ENCODE measurements at regions not wholly inside any gene's neighbourhood (a gene's known extent, or its start where the extent isn't known, plus 50 kb on each side); places are given as distances from the start of the nearest gene placed in this dataset.

DNA sequence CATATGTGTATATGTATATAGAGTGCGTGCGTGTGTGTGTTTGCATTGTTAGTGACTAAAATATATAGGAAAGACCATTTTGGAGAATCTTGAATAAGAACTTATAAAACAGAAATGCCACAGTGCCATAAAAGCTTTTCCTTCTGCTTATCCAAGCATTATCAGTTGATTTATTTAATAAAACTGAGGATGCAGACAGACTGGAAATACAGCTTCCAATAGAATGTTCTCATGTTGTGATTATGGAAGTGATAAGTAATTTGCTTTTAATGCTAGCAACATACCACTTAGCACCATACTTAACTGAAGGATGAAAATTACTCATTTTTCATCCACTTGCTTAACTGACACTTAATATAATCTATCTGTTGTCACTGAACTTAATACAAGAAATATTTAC lies 820.1 kb downstream of the TFAP2A start:
- TF ChIP-seq, protein P1, sequence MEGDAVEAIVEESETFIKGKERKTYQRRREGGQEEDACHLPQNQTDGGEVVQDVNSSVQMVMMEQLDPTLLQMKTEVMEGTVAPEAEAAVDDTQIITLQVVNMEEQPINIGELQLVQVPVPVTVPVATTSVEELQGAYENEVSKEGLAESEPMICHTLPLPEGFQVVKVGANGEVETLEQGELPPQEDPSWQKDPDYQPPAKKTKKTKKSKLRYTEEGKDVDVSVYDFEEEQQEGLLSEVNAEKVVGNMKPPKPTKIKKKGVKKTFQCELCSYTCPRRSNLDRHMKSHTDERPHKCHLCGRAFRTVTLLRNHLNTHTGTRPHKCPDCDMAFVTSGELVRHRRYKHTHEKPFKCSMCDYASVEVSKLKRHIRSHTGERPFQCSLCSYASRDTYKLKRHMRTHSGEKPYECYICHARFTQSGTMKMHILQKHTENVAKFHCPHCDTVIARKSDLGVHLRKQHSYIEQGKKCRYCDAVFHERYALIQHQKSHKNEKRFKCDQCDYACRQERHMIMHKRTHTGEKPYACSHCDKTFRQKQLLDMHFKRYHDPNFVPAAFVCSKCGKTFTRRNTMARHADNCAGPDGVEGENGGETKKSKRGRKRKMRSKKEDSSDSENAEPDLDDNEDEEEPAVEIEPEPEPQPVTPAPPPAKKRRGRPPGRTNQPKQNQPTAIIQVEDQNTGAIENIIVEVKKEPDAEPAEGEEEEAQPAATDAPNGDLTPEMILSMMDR (conservative IDR thresholded peaks at IDR 0.05; ENCODE audit: low read depth, low read length), result no peak
- TF ChIP-seq, protein P2, sequence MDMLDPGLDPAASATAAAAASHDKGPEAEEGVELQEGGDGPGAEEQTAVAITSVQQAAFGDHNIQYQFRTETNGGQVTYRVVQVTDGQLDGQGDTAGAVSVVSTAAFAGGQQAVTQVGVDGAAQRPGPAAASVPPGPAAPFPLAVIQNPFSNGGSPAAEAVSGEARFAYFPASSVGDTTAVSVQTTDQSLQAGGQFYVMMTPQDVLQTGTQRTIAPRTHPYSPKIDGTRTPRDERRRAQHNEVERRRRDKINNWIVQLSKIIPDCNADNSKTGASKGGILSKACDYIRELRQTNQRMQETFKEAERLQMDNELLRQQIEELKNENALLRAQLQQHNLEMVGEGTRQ (IDR thresholded peaks at IDR 0.05; ENCODE audit: low read depth, low read length), result no peak
- TF ChIP-seq RFX5 (IDR thresholded peaks at IDR 0.05; ENCODE audit: low read depth, low read length), result no peak
- TF ChIP-seq CEBPB (IDR thresholded peaks at IDR 0.05; ENCODE audit: low read depth, low read length), result no peak
- no peak for TF ChIP-seq MXI1 (IDR thresholded peaks at IDR 0.05; ENCODE audit: borderline replicate concordance, low read depth, low read length)
- TF ChIP-seq POLR2A (IDR thresholded peaks at IDR 0.05; ENCODE audit: low read depth, low read length), result no peak
- TF ChIP-seq SMC3 (IDR thresholded peaks at IDR 0.05; ENCODE audit: low read depth, low read length), result no peak
- no peak for TF ChIP-seq BHLHE40 (IDR thresholded peaks at IDR 0.05; ENCODE audit: low read depth, low read length)
- TF ChIP-seq RCOR1 (IDR thresholded peaks at IDR 0.05; ENCODE audit: insufficient replicate concordance, low read length), result no peak
- no peak for TF ChIP-seq RAD21 (IDR thresholded peaks at IDR 0.05; ENCODE audit: low read length)
- no peak for TF ChIP-seq MAFK (IDR thresholded peaks at IDR 0.05; ENCODE audit: low read depth, low read length)
- no peak for TF ChIP-seq NFE2L2 (IDR thresholded peaks at IDR 0.05; ENCODE audit: low read depth, low read length)
- no peak for TF ChIP-seq CHD1 (IDR thresholded peaks at IDR 0.05; ENCODE audit: low read depth, low read length)
- TF ChIP-seq, protein P3, sequence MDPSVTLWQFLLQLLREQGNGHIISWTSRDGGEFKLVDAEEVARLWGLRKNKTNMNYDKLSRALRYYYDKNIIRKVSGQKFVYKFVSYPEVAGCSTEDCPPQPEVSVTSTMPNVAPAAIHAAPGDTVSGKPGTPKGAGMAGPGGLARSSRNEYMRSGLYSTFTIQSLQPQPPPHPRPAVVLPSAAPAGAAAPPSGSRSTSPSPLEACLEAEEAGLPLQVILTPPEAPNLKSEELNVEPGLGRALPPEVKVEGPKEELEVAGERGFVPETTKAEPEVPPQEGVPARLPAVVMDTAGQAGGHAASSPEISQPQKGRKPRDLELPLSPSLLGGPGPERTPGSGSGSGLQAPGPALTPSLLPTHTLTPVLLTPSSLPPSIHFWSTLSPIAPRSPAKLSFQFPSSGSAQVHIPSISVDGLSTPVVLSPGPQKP (IDR thresholded peaks at IDR 0.05; ENCODE audit: borderline replicate concordance, low read depth, low read length), result no peak
